ENCODE measurements at regions not wholly inside any gene's neighbourhood (a gene's known extent, or its start where the extent isn't known, plus 50 kb on each side); places are given as distances from the start of the nearest gene placed in this dataset.
"Not testable (repeated sequence)": the region's sequence is repeated elsewhere in the genome, so short reads cannot be mapped to it uniquely, and the experiment has no call there.

- DNase-seq = no peak
Measured at GRCh38 chr3:137121704-137122314, 164.0 kb downstream of the IL20RB start.

GRCh38 chr3:137131081-137131480 is 173.3 kb downstream of the IL20RB start:
- no peak for DNase-seq

GRCh38 chr3:137134431-137134830 is 176.6 kb downstream of the IL20RB start:
- no peak for DNase-seq

- DNase-seq = no peak
Measured at GRCh38 chr3:137148406-137148805, 190.6 kb downstream of the IL20RB start.

- DNase-seq = no peak
Measured at GRCh38 chr3:137148917-137149316, 191.1 kb downstream of the IL20RB start.

GRCh38 chr3:137150825-137151224 is 193.0 kb downstream of the IL20RB start:
- no peak for DNase-seq

- DNase-seq = not testable (repeated sequence)
Measured at GRCh38 chr3:137153046-137153445, 195.3 kb downstream of the IL20RB start.

- DNase-seq = no peak
Measured at GRCh38 chr3:137163241-137163871, 205.6 kb downstream of the IL20RB start.

- DNase-seq = no peak
Measured at GRCh38 chr3:137163958-137164357, 206.2 kb downstream of the IL20RB start.

- no peak for DNase-seq
Measured at GRCh38 chr3:137165117-137165806, 207.5 kb downstream of the IL20RB start.

GRCh38 chr3:137171834-137172603 is 214.2 kb downstream of the IL20RB start:
- no peak for DNase-seq

GRCh38 chr3:137172728-137173127 is 214.9 kb downstream of the IL20RB start:
- DNase-seq = no peak

GRCh38 chr3:137174514-137174913 is 216.7 kb downstream of the IL20RB start:
- DNase-seq = no peak

GRCh38 chr3:137180220-137180619 is 222.4 kb downstream of the IL20RB start:
- DNase-seq = no peak

GRCh38 chr3:137191133-137191923 is 233.5 kb downstream of the IL20RB start:
- no peak for DNase-seq

GRCh38 chr3:137191951-137192350 is 234.2 kb downstream of the IL20RB start:
- DNase-seq = no peak

GRCh38 chr3:137194301-137194700 is 236.5 kb downstream of the IL20RB start:
- no peak for DNase-seq

- DNase-seq = not testable (repeated sequence)
Measured at GRCh38 chr3:137198374-137198773, 240.6 kb downstream of the IL20RB start.

GRCh38 chr3:137199678-137200077 is 241.9 kb downstream of the IL20RB start:
- no peak for DNase-seq

- DNase-seq = no peak
Measured at GRCh38 chr3:137201066-137201465, 243.3 kb downstream of the IL20RB start.

GRCh38 chr3:137202941-137203340 is 245.2 kb downstream of the IL20RB start:
- DNase-seq = no peak

GRCh38 chr3:137204409-137204808 is 246.6 kb downstream of the IL20RB start:
- DNase-seq = no peak
